ENCODE measurements at regions not wholly inside any gene's neighbourhood (a gene's known extent, or its start where the extent isn't known, plus 50 kb on each side); places are given as distances from the start of the nearest gene placed in this dataset.
"Not testable (repeated sequence)": the region's sequence is repeated elsewhere in the genome, so short reads cannot be mapped to it uniquely, and the experiment has no call there.

DNA sequence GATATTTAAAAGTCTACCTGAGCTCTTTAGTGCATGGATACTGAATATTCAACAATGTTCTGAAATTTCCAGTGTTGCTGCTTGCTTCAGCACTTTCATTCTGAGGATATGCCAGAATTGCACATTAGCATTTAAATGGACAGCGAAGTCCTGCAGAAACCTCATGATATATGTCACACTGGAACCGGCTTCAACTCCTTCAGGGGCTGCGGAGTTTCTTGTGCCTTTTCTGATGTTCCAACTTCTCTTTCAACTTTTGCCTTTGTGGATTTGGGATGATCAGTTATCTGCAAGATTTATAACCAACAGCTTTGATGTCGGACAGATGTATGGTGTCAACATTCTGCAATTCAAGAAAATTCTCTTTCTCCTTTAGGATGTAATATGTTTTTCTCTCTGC, 142.5 kb upstream of the LMNTD1 start:
- peaks cover 37% of the 10 kb centered on the region for H3K4me1 Mint-ChIP-seq
- TF ChIP-seq CTCF (IDR thresholded peaks at IDR 0.05), result no peak
- H3K36me3 Mint-ChIP-seq (ENCODE audit: low read depth), result peaks cover 8% of the 10 kb centered on the region
- H3K9me3 Mint-ChIP-seq, result peaks cover 20% of the 10 kb centered on the region
- H3K4me3 Mint-ChIP-seq, result no peak overlapping the region
- no peak overlapping the region for H3K27ac Mint-ChIP-seq
- DNase-seq, result no peak
- peaks cover 8% of the 10 kb centered on the region for H3K27me3 Mint-ChIP-seq (ENCODE audit: low read depth, poor library complexity)

GRCh38 chr12:25698772-25699171, 145.7 kb upstream of the LMNTD1 start:
- Mint-ChIP-seq H3K4me1 (peaks cover 19% of the 10 kb centered on the region), H3K9me3 (peaks cover 44% of the 10 kb centered on the region), H3K27ac (no peak overlapping the region), H3K27me3 (ENCODE audit: low read depth, poor library complexity) (peaks cover 5% of the 10 kb centered on the region), H3K4me3 (no peak overlapping the region), H3K36me3 (ENCODE audit: low read depth) (peaks cover 24% of the 10 kb centered on the region)
- TF ChIP-seq CTCF (IDR thresholded peaks at IDR 0.05), result no peak
- no peak for DNase-seq

GRCh38 chr12:25699454-25699853, 146.4 kb upstream of the LMNTD1 start:
- DNase-seq, result no peak
- peaks cover 5% of the 10 kb centered on the region for H3K27me3 Mint-ChIP-seq (ENCODE audit: low read depth, poor library complexity)
- peaks cover 13% of the 10 kb centered on the region for H3K4me1 Mint-ChIP-seq
- H3K4me3 Mint-ChIP-seq, result no peak overlapping the region
- peaks cover 46% of the 10 kb centered on the region for H3K9me3 Mint-ChIP-seq
- TF ChIP-seq CTCF (IDR thresholded peaks at IDR 0.05), result no peak
- H3K36me3 Mint-ChIP-seq (ENCODE audit: low read depth), result peaks cover 24% of the 10 kb centered on the region
- H3K27ac Mint-ChIP-seq, result no peak overlapping the region

- no peak for TF ChIP-seq CTCF (IDR thresholded peaks at IDR 0.05)
- H3K4me3 Mint-ChIP-seq, result no peak overlapping the region
- peaks cover 5% of the 10 kb centered on the region for H3K27me3 Mint-ChIP-seq (ENCODE audit: low read depth, poor library complexity)
Measured at GRCh38 chr12:25701290-25701689, 148.2 kb upstream of the LMNTD1 start.

GRCh38 chr12:25702553-25702952, 149.5 kb upstream of the LMNTD1 start:
- DNase-seq, result no peak
- no peak overlapping the region for H3K4me3 Mint-ChIP-seq
- peaks cover 22% of the 10 kb centered on the region for H3K36me3 Mint-ChIP-seq (ENCODE audit: low read depth)
- H3K4me1 Mint-ChIP-seq, result peaks cover 4% of the 10 kb centered on the region
- H3K9me3 Mint-ChIP-seq, result peaks cover 43% of the 10 kb centered on the region
- H3K27ac Mint-ChIP-seq, result no peak overlapping the region
- TF ChIP-seq CTCF (IDR thresholded peaks at IDR 0.05), result no peak
- H3K27me3 Mint-ChIP-seq (ENCODE audit: low read depth, poor library complexity), result peaks cover 5% of the 10 kb centered on the region

More at GRCh38 chr12:25701290-25701689, 148.2 kb upstream of the LMNTD1 start:
- Mint-ChIP-seq H3K9me3 (peaks cover 48% of the 10 kb centered on the region), H3K27ac (no peak overlapping the region), H3K36me3 (ENCODE audit: low read depth) (peaks cover 25% of the 10 kb centered on the region), H3K4me1 (peaks cover 4% of the 10 kb centered on the region)
- no peak for DNase-seq

GRCh38 chr12:25705261-25705660, 152.2 kb upstream of the LMNTD1 start:
- peaks cover 5% of the 10 kb centered on the region for H3K27me3 Mint-ChIP-seq (ENCODE audit: low read depth, poor library complexity)
- no peak overlapping the region for H3K27ac Mint-ChIP-seq
- peaks cover 54% of the 10 kb centered on the region for H3K9me3 Mint-ChIP-seq
- H3K36me3 Mint-ChIP-seq (ENCODE audit: low read depth), result peaks cover 28% of the 10 kb centered on the region
- H3K4me1 Mint-ChIP-seq, result peaks cover 4% of the 10 kb centered on the region
- no peak overlapping the region for H3K4me3 Mint-ChIP-seq
- no peak for DNase-seq
- no peak for TF ChIP-seq CTCF (IDR thresholded peaks at IDR 0.05)

- H3K4me3 Mint-ChIP-seq; DNase-seq; H3K4me1 Mint-ChIP-seq; H3K27ac Mint-ChIP-seq; H3K27me3 Mint-ChIP-seq (ENCODE audit: low read depth, poor library complexity): not testable (repeated sequence)
- peaks cover 23% of the 10 kb centered on the region for H3K36me3 Mint-ChIP-seq (ENCODE audit: low read depth)
- peaks cover 59% of the 10 kb centered on the region for H3K9me3 Mint-ChIP-seq
Measured at GRCh38 chr12:25706646-25707045, 153.6 kb upstream of the LMNTD1 start.

Data from nephron progenitor cell (in vitro differentiated cells).